Heart left ventricle (tissue), 13 donors: ENCODE measurements at regions not wholly inside any gene's neighbourhood (a gene's known extent, or its start where the extent isn't known, plus 50 kb on each side); places are given as distances from the start of the nearest gene placed in this dataset.

ENCODE experiments used
- CTCF ChIP-seq, 12 donors: fragments of 200-600 bp; sonication (generic) in 4 of 12; IDR thresholded peaks; one replicate each; pipeline versions ENCODE4 v1.5.0 to v1.8.0; 2018 to 2022; ENCODE audit warnings: antibody characterized with exemption in 12 of 12, mild to moderate bottlenecking in 5 of 12
- POLR2A ChIP-seq, 2 donors: fragments of 450-650 bp; IDR thresholded peaks; one replicate each; pipeline ENCODE4 v1.6.1; 2017; ENCODE audit warnings: antibody characterized with exemption in 2 of 2, mild to moderate bottlenecking in 2 of 2, moderate library complexity in 2 of 2
- donor health status: ischemic (EF 13 %, LVEDD 7.1; RV severe dilation, severe dysfunction).
- donor health status: DM: no; HTN: yes; CAD: no.
- donor health status: DM: no; HTN: no; CAD: no.
- donor health status: ischemic (EF 25% LVEDD 6.9; RV normal size, moderate dysfunction).
- donor health status: ischemic (EF 25% LVEDD 5.7; RV mildly dilated, moderate dysfunction).
- donor health status: ischemic (EF 35%, LVEDD 5.7; RV mildly dilated, moderate dysfunction).
- donor health status: nonischemic (EF 11% LVEDD 7.7; RV severe dilation, severe dysfunction).
- donor health status: DM: yes; HTN: yes; CAD: no.
- donor health status: PGD.
- donor health status: ischemic (EF 29% LVEDD 5.4; RV normal size, mild dysfunction).
- donor health status: nonischemic (EF 23%, LVEDD 6.1; RV moderate dilation, normal function).

- TF ChIP-seq POLR2A (IDR thresholded peaks at IDR 0.05) (no peak), CTCF (IDR thresholded peaks at IDR 0.05) (peak in 9 of 12 donors; percentile 16 to 45 (median 36))
These were observed 307.0 kb downstream of the ARPP21 start for GRCh38 chr3:35946121-35946853.
